ENCODE measurements at regions not wholly inside any gene's neighbourhood (a gene's known extent, or its start where the extent isn't known, plus 50 kb on each side); places are given as distances from the start of the nearest gene placed in this dataset.
A peak's percentile ranks its signal among the peaks of the same experiment; 100 is the strongest.

DNA sequence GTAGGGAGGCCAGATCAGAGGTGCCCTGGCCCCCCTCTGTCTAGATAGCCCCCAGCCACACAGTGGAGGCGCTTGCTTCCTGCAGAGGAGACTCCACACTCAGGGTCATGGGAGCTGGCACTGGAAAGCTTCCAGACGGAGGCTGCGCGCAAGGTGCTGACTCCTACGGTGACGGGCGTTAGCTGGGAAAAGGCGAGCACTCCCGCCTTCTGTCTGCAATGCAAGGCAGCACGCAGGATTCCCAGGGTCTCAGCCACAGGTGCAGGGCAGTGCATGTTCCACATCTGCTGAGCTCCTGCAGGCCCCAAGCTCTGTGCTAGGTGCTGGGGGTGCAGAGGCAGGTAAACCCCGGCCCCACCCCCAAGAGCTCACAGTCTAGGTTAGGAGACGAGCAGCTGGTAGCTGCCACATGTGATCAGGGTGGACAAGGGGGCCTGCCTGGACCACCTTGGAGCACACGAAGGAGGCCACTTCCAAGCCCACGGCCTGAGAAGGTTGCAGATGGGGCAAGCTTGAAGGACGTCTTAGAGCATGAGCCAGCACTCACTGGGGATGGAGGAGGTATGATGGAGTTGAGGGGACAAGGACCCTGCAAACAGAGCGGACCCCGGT, 310.9 kb upstream of the DIO3 start:
- WGBS, 2 donors, result 88 to 89% methylated on average over 17 of the region's 17 CpGs

GRCh38 chr14:101250948-101251811, 310.1 kb upstream of the DIO3 start:
- DNase-seq (peak in 1 of 3 donors; percentile 7), ATAC-seq (ENCODE audit: insufficient read depth, low FRiP score) (no peak)
- no peak overlapping the region for H3K9ac ChIP-seq (ENCODE audit: insufficient read depth in 1 of 2, low read length in 2 of 2)
- peaks cover 0 to 8% (median 0%) of the 10 kb centered on the region in 5 donors for H3K4me1 ChIP-seq (ENCODE audit: control insufficient read depth in 5 of 5, insufficient read depth in 5 of 5, low read length in 5 of 5)
- no peak overlapping the region for H3K4me3 ChIP-seq
- 90 to 91% methylated on average over 15 of the region's 15 CpGs for WGBS, 2 donors
- TF ChIP-seq CTCF (IDR thresholded peaks at IDR 0.05; ENCODE audit: control extremely low read depth, extremely low read depth), result no peak
- H3K27ac ChIP-seq (ENCODE audit: low read depth in 1 of 2, low read length in 1 of 2), result no peak overlapping the region
- peaks cover 0 to 8% (median 0%) of the 10 kb centered on the region in 3 donors for H3K27me3 ChIP-seq (ENCODE audit: control insufficient read depth in 3 of 3, insufficient read depth in 3 of 3, low read length in 2 of 3)
- no peaks in the 10 kb centered on the region for H3K36me3 ChIP-seq (ENCODE audit: control insufficient read depth in 4 of 4, insufficient read depth in 4 of 4, low read length in 4 of 4)
- H3K9me3 ChIP-seq (ENCODE audit: control insufficient read depth in 4 of 4, insufficient read depth in 3 of 4, low read length in 3 of 4), result no peaks in the 10 kb centered on the region

More for the DNA sequence above, 310.9 kb upstream of the DIO3 start:
- peaks cover 0 to 8% (median 0%) of the 10 kb centered on the region in 5 donors for H3K4me1 ChIP-seq (ENCODE audit: control insufficient read depth in 5 of 5, insufficient read depth in 5 of 5, low read length in 5 of 5)
- H3K36me3 ChIP-seq (ENCODE audit: control insufficient read depth in 4 of 4, insufficient read depth in 4 of 4, low read length in 4 of 4), result no peaks in the 10 kb centered on the region
- no peak for TF ChIP-seq CTCF (IDR thresholded peaks at IDR 0.05; ENCODE audit: control extremely low read depth, extremely low read depth)
- ATAC-seq (ENCODE audit: insufficient read depth, low FRiP score) (no peak), DNase-seq (peak in 1 of 3 donors; percentile 10)
- no peak overlapping the region for H3K9ac ChIP-seq (ENCODE audit: insufficient read depth in 1 of 2, low read length in 2 of 2)
- H3K27me3 ChIP-seq (ENCODE audit: control insufficient read depth in 3 of 3, insufficient read depth in 3 of 3, low read length in 2 of 3), result peaks cover 0 to 3% (median 0%) of the 10 kb centered on the region in 3 donors
- H3K9me3 ChIP-seq (ENCODE audit: control insufficient read depth in 4 of 4, insufficient read depth in 3 of 4, low read length in 3 of 4), result no peaks in the 10 kb centered on the region
- H3K4me3 ChIP-seq, result no peak overlapping the region
- no peak overlapping the region for H3K27ac ChIP-seq (ENCODE audit: low read depth in 1 of 2, low read length in 1 of 2)

DNA sequence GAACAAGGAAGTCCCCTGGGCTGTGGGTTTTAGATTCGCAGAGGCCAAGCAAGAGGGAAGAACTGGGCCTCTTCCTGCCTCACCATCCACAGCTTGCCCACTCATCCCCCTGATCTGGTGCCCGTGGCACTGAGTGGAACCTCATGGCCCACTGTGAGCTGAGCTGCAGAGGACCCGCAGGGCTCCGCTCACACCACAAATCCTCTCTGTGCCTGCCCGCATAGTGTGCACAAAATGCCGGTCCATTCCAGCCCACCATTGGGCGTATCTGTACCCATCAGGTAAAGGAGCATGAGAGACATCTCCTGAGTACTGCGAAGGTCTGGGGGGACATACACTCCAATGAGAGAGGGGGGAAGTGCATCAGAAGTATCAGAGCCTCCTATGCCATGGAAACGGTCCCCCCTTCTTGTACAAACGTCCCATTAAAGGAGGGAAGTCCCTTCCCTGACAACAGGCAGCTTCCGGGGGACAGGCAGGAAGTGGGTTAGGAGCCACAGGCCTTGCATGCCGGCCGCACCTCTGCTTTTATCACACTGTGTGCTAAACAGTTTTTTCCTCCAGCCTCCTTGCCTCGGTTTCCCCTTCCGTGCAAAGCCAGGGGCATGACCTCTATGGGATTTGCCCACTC, 309.4 kb upstream of the DIO3 start:
- H3K36me3 ChIP-seq (ENCODE audit: control insufficient read depth in 4 of 4, insufficient read depth in 4 of 4, low read length in 4 of 4), result no peaks in the 10 kb centered on the region
- no peaks in the 10 kb centered on the region for H3K9me3 ChIP-seq (ENCODE audit: control insufficient read depth in 4 of 4, insufficient read depth in 3 of 4, low read length in 3 of 4)
- 59 to 72% methylated on average over 15 of the region's 15 CpGs for WGBS, 2 donors
- peaks cover 0 to 8% (median 0%) of the 10 kb centered on the region in 5 donors for H3K4me1 ChIP-seq (ENCODE audit: control insufficient read depth in 5 of 5, insufficient read depth in 5 of 5, low read length in 5 of 5)
- DNase-seq, result no peak
- H3K27ac ChIP-seq (ENCODE audit: low read depth in 1 of 2, low read length in 1 of 2), result no peak overlapping the region
- no peak overlapping the region for H3K9ac ChIP-seq (ENCODE audit: insufficient read depth in 1 of 2, low read length in 2 of 2)
- no peak for ATAC-seq (ENCODE audit: insufficient read depth, low FRiP score)
- H3K4me3 ChIP-seq, result no peak overlapping the region
- TF ChIP-seq CTCF (IDR thresholded peaks at IDR 0.05; ENCODE audit: control extremely low read depth, extremely low read depth), result no peak
- H3K27me3 ChIP-seq (ENCODE audit: control insufficient read depth in 3 of 3, insufficient read depth in 3 of 3, low read length in 2 of 3), result peaks cover 0 to 8% (median 0%) of the 10 kb centered on the region in 3 donors
